ENCODE measurements at regions not wholly inside any gene's neighbourhood (a gene's known extent, or its start where the extent isn't known, plus 50 kb on each side); places are given as distances from the start of the nearest gene placed in this dataset.

DNA sequence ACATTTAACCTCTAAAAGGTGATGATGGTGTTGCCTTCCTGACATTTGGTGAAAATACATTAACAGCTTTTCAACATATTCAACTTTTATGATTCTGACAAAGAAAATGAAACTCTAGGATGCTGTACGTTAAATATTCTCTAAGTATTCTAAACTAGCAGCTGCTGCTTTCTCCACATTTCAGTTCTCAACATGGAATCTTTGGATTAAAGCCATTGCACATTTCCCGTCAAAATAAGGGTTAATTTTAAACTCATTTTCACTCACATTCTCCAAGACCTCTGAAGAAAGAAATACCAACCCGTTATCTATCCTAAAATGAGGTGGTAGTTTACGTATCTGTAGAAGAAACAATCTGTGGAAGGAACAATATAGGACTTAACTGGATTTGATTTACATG is 655.7 kb upstream of the ARPP21 start:
- TF ChIP-seq CTCF (optimal IDR thresholded peaks at IDR 0.05 in 1 of 3, IDR thresholded peaks at IDR 0.05 in 1 of 3, conservative IDR thresholded peaks at IDR 0.05 in 1 of 3; ENCODE audit: extremely low read depth in 1 of 3, insufficient read depth in 2 of 3, low read length in 3 of 3) (no peak), EZH2 (IDR thresholded peaks at IDR 0.05; ENCODE audit: low read length) (no peak)

Measured in keratinocyte (primary cell).